Mesothelial cell of epicardium (in vitro differentiated cells): ENCODE measurements at regions not wholly inside any gene's neighbourhood (a gene's known extent, or its start where the extent isn't known, plus 50 kb on each side); places are given as distances from the start of the nearest gene placed in this dataset.

Source experiments
- DNase-seq, 2 experiments: peaks; one replicate each; pipeline ENCODE4 v3.0.0; 2021; ENCODE audit warnings: low spot score in 2 of 2; ENCODE audit not compliant: unreplicated experiment in 2 of 2
- H3K27ac Mint-ChIP-seq: 2 replicates; pipeline ENCODE4 v1.8.0; 2021; ENCODE audit warnings: mixed read lengths
- H3K27me3 Mint-ChIP-seq: 2 replicates; pipeline ENCODE4 v1.8.0; 2021; ENCODE audit warnings: low read depth, mixed read lengths
- H3K36me3 Mint-ChIP-seq: 2 replicates; pipeline ENCODE4 v1.8.0; 2021; ENCODE audit warnings: mixed read lengths
- H3K4me1 Mint-ChIP-seq: 2 replicates; pipeline ENCODE4 v1.8.0; 2021; ENCODE audit warnings: mixed read lengths
- H3K4me3 Mint-ChIP-seq: 2 replicates; pipeline ENCODE4 v1.8.0; 2021; ENCODE audit warnings: mild to moderate bottlenecking, moderate library complexity, mixed read lengths
- H3K9me3 Mint-ChIP-seq: 2 replicates; pipeline ENCODE4 v1.8.0; 2021; ENCODE audit warnings: mixed read lengths
- TF ChIP-seq, protein P1 (sequence below): fragments of 200-600 bp; sonication (generic); IDR thresholded peaks from one replicate; pipeline ENCODE4 v1.5.0; 2021; ENCODE audit warnings: antibody characterized with exemption; ENCODE audit not compliant: unreplicated experiment

DNA sequence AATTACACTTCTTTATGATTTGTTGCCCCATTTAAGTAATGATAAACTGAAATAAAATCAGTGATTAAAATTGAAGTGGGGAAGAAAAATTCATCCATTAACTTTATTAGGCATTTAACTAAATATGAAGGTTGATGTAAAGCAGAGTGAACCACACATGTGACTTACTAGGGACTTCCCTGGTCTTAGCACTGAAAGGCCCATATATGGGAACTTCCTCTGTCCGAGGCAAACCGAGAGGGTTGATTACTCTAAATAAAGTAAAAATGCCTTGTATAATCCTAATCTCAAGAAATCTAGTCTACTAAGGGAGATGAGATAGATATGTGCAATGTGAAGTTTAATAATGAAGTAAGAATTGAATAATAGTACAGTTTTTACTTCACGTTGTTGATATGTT lies 403.9 kb upstream of the RPS6KA3 start:
- TF ChIP-seq, protein P1, sequence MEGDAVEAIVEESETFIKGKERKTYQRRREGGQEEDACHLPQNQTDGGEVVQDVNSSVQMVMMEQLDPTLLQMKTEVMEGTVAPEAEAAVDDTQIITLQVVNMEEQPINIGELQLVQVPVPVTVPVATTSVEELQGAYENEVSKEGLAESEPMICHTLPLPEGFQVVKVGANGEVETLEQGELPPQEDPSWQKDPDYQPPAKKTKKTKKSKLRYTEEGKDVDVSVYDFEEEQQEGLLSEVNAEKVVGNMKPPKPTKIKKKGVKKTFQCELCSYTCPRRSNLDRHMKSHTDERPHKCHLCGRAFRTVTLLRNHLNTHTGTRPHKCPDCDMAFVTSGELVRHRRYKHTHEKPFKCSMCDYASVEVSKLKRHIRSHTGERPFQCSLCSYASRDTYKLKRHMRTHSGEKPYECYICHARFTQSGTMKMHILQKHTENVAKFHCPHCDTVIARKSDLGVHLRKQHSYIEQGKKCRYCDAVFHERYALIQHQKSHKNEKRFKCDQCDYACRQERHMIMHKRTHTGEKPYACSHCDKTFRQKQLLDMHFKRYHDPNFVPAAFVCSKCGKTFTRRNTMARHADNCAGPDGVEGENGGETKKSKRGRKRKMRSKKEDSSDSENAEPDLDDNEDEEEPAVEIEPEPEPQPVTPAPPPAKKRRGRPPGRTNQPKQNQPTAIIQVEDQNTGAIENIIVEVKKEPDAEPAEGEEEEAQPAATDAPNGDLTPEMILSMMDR, result no peak
- Mint-ChIP-seq H3K27ac (no peak overlapping the region), H3K4me1 (peaks cover 9% of the 10 kb centered on the region), H3K4me3 (no peak overlapping the region), H3K9me3 (peaks cover 7% of the 10 kb centered on the region), H3K27me3 (no peaks in the 10 kb centered on the region), H3K36me3 (no peaks in the 10 kb centered on the region)
- no peak for DNase-seq

DNA sequence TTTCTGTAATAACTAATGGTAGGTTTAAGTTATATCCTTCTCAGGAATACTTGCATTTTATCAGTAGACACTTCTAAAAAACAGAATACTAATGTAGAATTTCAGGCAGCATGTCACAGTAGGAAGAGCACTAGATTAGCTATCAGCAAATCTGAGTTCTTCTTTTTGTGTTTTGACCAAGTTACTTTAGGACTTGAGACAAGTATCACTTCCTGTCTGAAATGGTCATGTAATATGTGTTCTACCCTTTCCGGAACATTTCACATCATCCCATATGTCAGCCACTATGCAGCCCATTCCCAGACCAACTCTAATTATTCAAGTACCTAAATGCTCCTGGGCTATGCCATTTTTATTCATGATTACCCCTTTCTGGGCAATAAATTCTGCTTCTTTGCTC lies 401.8 kb upstream of the RPS6KA3 start:
- H3K4me3 Mint-ChIP-seq, result no peak overlapping the region
- TF ChIP-seq, protein P1, result no peak
- H3K4me1 Mint-ChIP-seq, result peaks cover 23% of the 10 kb centered on the region
- H3K27me3 Mint-ChIP-seq, result no peaks in the 10 kb centered on the region
- no peaks in the 10 kb centered on the region for H3K36me3 Mint-ChIP-seq
- H3K27ac Mint-ChIP-seq, result no peak overlapping the region
- no peak for DNase-seq
- H3K9me3 Mint-ChIP-seq, result peaks cover 7% of the 10 kb centered on the region

DNA sequence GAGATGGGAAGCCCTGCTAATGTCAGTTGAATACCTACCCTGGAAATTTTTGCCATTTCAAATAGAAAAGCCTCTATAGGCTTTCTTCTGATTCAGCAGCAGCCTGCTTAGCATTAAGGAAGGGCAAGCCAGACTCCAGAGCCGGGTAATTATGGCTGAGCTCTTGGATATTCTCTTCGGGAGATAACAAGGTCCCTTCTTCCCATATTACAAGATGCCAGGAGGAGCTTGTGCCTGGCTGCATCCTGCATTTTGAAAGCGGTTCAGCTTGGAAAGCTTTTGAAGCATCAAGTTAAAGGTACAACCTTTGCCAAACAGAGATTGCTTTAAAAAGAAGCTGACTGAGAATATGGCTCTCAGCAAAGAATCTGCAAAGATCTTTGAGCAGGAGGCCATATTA lies 399.6 kb upstream of the RPS6KA3 start:
- peak overlapping the region; percentile 32 for H3K27ac Mint-ChIP-seq
- DNase-seq, result no peak
- no peaks in the 10 kb centered on the region for H3K36me3 Mint-ChIP-seq
- H3K9me3 Mint-ChIP-seq, result no peaks in the 10 kb centered on the region
- H3K4me1 Mint-ChIP-seq, result peaks cover 23% of the 10 kb centered on the region
- H3K4me3 Mint-ChIP-seq, result no peak overlapping the region
- TF ChIP-seq, protein P1, result no peak
- H3K27me3 Mint-ChIP-seq, result no peaks in the 10 kb centered on the region

DNA sequence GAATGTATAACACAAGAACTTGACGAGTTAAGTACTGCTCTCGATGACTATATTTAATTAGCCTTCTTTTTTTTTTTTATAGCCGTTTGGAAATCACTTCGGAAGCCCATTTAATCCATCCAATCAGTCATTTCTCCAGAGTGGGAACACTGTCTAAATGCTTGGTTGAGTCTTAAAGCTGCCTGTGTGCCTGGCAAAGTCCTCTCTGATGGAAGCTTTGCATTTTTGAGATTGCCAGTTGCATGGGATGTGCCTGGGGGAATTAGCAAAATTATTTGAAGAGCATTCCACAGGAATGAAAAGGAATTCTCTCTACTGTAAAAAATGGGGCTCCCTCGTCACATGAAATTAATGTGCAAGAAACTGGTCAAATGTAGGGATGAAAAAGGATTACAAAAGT lies 398.8 kb upstream of the RPS6KA3 start:
- peak overlapping the region; percentile 89 for H3K27ac Mint-ChIP-seq
- peaks cover 23% of the 10 kb centered on the region for H3K4me1 Mint-ChIP-seq
- TF ChIP-seq, protein P1, result no peak
- H3K4me3 Mint-ChIP-seq, result no peak overlapping the region
- no peaks in the 10 kb centered on the region for H3K27me3 Mint-ChIP-seq
- no peaks in the 10 kb centered on the region for H3K36me3 Mint-ChIP-seq
- DNase-seq, result no peak
- H3K9me3 Mint-ChIP-seq, result no peaks in the 10 kb centered on the region

DNA sequence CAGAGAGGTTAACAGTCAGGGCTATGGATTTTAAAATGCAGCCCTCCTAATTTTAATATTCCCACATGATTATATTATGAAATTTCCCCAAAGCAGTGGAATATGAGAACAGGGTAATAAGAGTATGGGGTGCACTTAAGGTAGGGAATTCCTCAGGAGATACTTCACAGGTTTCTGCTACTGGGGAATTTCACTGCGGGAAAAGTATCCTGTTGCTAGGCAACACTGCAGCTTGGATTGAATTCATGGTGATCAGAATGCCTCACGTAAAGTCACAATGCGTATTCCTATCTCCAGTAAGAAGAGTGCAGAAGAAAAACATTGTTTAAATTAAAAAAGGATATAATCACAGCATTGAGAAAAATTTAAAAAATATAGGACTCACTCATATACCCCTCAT lies 398.1 kb upstream of the RPS6KA3 start:
- DNase-seq, result no peak
- TF ChIP-seq, protein P1, result no peak
- H3K4me1 Mint-ChIP-seq, result peaks cover 23% of the 10 kb centered on the region
- H3K9me3 Mint-ChIP-seq, result no peaks in the 10 kb centered on the region
- H3K4me3 Mint-ChIP-seq, result no peak overlapping the region
- H3K27ac Mint-ChIP-seq, result peak overlapping the region; percentile 89
- no peaks in the 10 kb centered on the region for H3K27me3 Mint-ChIP-seq
- H3K36me3 Mint-ChIP-seq, result no peaks in the 10 kb centered on the region

DNA sequence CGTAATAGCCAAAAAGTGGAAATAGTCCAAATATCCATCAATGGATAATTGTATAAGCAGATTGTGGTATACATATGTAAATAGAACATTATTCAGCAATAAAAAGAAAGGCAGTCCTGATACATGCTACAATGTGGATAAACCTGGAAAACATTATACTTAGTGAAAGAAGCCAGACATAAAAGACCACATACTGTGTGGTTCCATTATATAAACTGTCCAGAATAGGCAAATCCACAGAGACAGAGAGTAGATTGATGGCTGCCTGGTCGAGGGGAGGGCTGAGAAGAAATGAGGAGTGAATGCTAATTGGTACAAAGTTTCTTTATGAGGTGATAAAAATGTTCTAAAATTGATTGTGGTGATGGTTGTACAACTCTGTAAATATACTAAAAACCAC lies 397.4 kb upstream of the RPS6KA3 start:
- Mint-ChIP-seq H3K9me3 (peaks cover 6% of the 10 kb centered on the region), H3K36me3 (no peaks in the 10 kb centered on the region), H3K4me1 (peaks cover 23% of the 10 kb centered on the region), H3K4me3 (no peak overlapping the region), H3K27me3 (no peaks in the 10 kb centered on the region), H3K27ac (peak overlapping the region; percentile 2)
- DNase-seq, result no peak
- TF ChIP-seq, protein P1, result no peak
